IMR-90 (cell line): ENCODE measurements at regions not wholly inside any gene's neighbourhood (a gene's known extent, or its start where the extent isn't known, plus 50 kb on each side); places are given as distances from the start of the nearest gene placed in this dataset.
"Not testable (repeated sequence)": the region's sequence is repeated elsewhere in the genome, so short reads cannot be mapped to it uniquely, and the experiment has no call there.

Experiments
- ATAC-seq: fragments of 200-7000 bp; cut with Tn5 transposase; 2 replicates; pipeline ENCODE4 v1.9.1; 2020; ENCODE audit warnings: low read depth, mild to moderate bottlenecking, moderate library complexity
- BruUV-seq: library from RNA; stranded (reverse); fragments of 400-500 nt; replicated peaks from 2 replicates; lab custom pipeline; 2021; lab: Mats Ljungman, UMichigan
- CTCF ChIA-PET: fragments of 300-600 bp; formaldehyde crosslinking; extraction: SDS; loops from one replicate; lab custom pipeline; 2021; ENCODE audit warnings: antibody characterized with exemption; lab: Yijun Ruan, JAX
- POLR2A ChIA-PET: fragments of 300-600 bp; sonication (Branson Sonifier 250); formaldehyde crosslinking; loops from one replicate; lab custom pipeline; 2022; ENCODE audit warnings: antibody characterized with exemption; ENCODE audit not compliant: unreplicated experiment; lab: Charles Lee
- DNase-seq: peaks from one replicate; pipeline ENCODE4 v3.0.0; 2013
- H2AFZ ChIP-seq: replicated peaks from 2 replicates; pipeline ENCODE3; 2013; ENCODE audit warnings: low read length, mild to moderate bottlenecking; ENCODE audit not compliant: poor library complexity
- H2AK5ac ChIP-seq: 2 replicates; pipeline ENCODE4 v1.6.1; 2013; ENCODE audit warnings: low read depth, low read length, inconsistent platforms
- H2AK9ac ChIP-seq: replicated peaks from 2 replicates; pipeline ENCODE3; 2013; ENCODE audit warnings: mild to moderate bottlenecking, low read depth, low read length, moderate library complexity; ENCODE audit not compliant: poor library complexity
- H2BK120ac ChIP-seq: 2 replicates; pipeline ENCODE4 v1.6.1; 2013; ENCODE audit warnings: low read depth, low read length, inconsistent platforms
- H2BK15ac ChIP-seq: 3 replicates; pipeline ENCODE4 v1.6.1; 2013; ENCODE audit warnings: low read depth, low read length, inconsistent platforms
- H2BK20ac ChIP-seq: 2 replicates; pipeline ENCODE4 v1.6.1; 2013; ENCODE audit warnings: low read depth, mild to moderate bottlenecking, inconsistent platforms, low read length, moderate library complexity
- H2BK5ac ChIP-seq: 2 replicates; pipeline ENCODE4 v1.6.1; 2013; ENCODE audit warnings: mild to moderate bottlenecking, low read depth, low read length, inconsistent platforms; ENCODE audit not compliant: poor library complexity, severe bottlenecking
- H3K14ac ChIP-seq: replicated peaks from 2 replicates; pipeline ENCODE4 v1.6.1; 2013; ENCODE audit warnings: low read depth, low read length, inconsistent platforms
- H3K18ac ChIP-seq: 2 replicates; pipeline ENCODE4 v1.6.1; 2013; ENCODE audit warnings: low read depth, low read length, control low read depth
- H3K23ac ChIP-seq: 2 replicates; pipeline ENCODE4 v1.6.1; 2013; ENCODE audit warnings: low read depth, low read length, inconsistent platforms
- H3K27ac ChIP-seq: 2 replicates; pipeline ENCODE4 v1.5.1; 2013; ENCODE audit warnings: mild to moderate bottlenecking, control low read depth, low read length; ENCODE audit not compliant: insufficient read depth
- H3K27me3 ChIP-seq: 2 replicates; pipeline ENCODE4 v1.6.1; 2013; ENCODE audit warnings: low read length; ENCODE audit not compliant: control insufficient read depth, insufficient read depth
- H3K36me3 ChIP-seq: 2 replicates; pipeline ENCODE4 v1.6.1; 2013; ENCODE audit warnings: low read length, mixed read lengths; ENCODE audit not compliant: control insufficient read depth, insufficient read depth
- H3K4ac ChIP-seq: 2 replicates; pipeline ENCODE4 v1.6.1; 2013; ENCODE audit warnings: low read depth, low read length, inconsistent platforms
- H3K4me1 ChIP-seq: 2 replicates; pipeline ENCODE4 v1.6.1; 2013; ENCODE audit warnings: low read length, mixed read lengths; ENCODE audit not compliant: control insufficient read depth, insufficient read depth
- H3K4me2 ChIP-seq: 2 replicates; pipeline ENCODE4 v1.6.1; 2013; ENCODE audit warnings: low read depth, mild to moderate bottlenecking, control low read depth, low read length, moderate library complexity
- H3K4me3 ChIP-seq: 2 replicates; pipeline ENCODE4 v1.5.1; 2013; ENCODE audit warnings: low read depth, mild to moderate bottlenecking, control low read depth, low read length, moderate library complexity; ENCODE audit not compliant: insufficient read depth
- H3K56ac ChIP-seq: 2 replicates; pipeline ENCODE4 v1.6.1; 2013; ENCODE audit warnings: low read length, inconsistent platforms; ENCODE audit not compliant: insufficient read depth; ENCODE audit errors: extremely low read depth
- H3K79me1 ChIP-seq, 2 experiments: 2 replicates each; pipeline ENCODE4 v1.6.1; 2013; ENCODE audit warnings: low read length in 2 of 2, inconsistent platforms in 1 of 2, low read depth in 1 of 2
- H3K9ac ChIP-seq: 2 replicates; pipeline ENCODE4 v1.6.1; 2013; ENCODE audit warnings: low read depth, low read length, control low read depth
- H3K9me1 ChIP-seq: 2 replicates; pipeline ENCODE4 v1.6.1; 2013; ENCODE audit warnings: low read length, inconsistent platforms; ENCODE audit not compliant: insufficient read depth
- H3K9me3 ChIP-seq: 2 replicates; pipeline ENCODE4 v1.6.1; 2013; ENCODE audit warnings: low read length; ENCODE audit not compliant: control insufficient read depth, insufficient read depth
- H4K20me1 ChIP-seq: 2 replicates; pipeline ENCODE4 v1.6.1; 2013; ENCODE audit warnings: low read length, inconsistent platforms; ENCODE audit not compliant: insufficient read depth
- H4K5ac ChIP-seq: 2 replicates; pipeline ENCODE4 v1.6.1; 2013; ENCODE audit warnings: mild to moderate bottlenecking, low read depth, low read length, control low read depth
- H4K8ac ChIP-seq, 2 experiments: 2 replicates each; pipeline ENCODE4 v1.6.1; 2013; ENCODE audit warnings: low read depth in 2 of 2, low read length in 2 of 2, control low read depth in 1 of 2, inconsistent platforms in 1 of 2
- H4K91ac ChIP-seq: 2 replicates; pipeline ENCODE4 v1.6.1; 2013; ENCODE audit warnings: low read depth, low read length, inconsistent platforms; ENCODE audit not compliant: insufficient read depth
- WGBS, 2 experiments: methylation state at CpG; one replicate each; pipeline versions ENCODE4 v1.1.5 to v1.1.7; 2013; ENCODE audit warnings: missing lambda C conversion rate in 2 of 2; ENCODE audit not compliant: insufficient read length in 1 of 2; ENCODE audit errors: extremely low coverage in 2 of 2; 5-methylcytosine and 5-hydroxymethylcytosine counted together
- dilution Hi-C: fragments of 300-500 bp; cut with HindIII; formaldehyde crosslinking; loops from one replicate; pipeline ENCODE4 v1.14.3; 2018; ENCODE audit warnings: low sequenced_read_pairs; ENCODE audit not compliant: unreplicated experiment
- in situ Hi-C: fragments of 300-500 bp; cut with MboI; formaldehyde crosslinking; loops from 3 replicates; pipeline ENCODE4 v1.14.3; 2019; ENCODE audit warnings: low sequenced_read_pairs, inconsistent platforms, mixed read lengths
- intact Hi-C: fragments of 100-400 bp; cut with micrococcal nuclease; formaldehyde crosslinking; loops from 2 replicates; pipeline ENCODE4 v1.10.0; 2022

GRCh38 chr1:143839182-143839581, 132.6 kb downstream of the FAM72C start:
- WGBS, 2 experiments, result no CpG with 5 or more reads among the region's 32 CpGs
- CTCF ChIA-PET, H2AK9ac ChIP-seq, in situ Hi-C loops, H4K91ac ChIP-seq, H3K9me3 ChIP-seq, H3K79me1 ChIP-seq, H2BK15ac ChIP-seq, H2BK5ac ChIP-seq, H4K5ac ChIP-seq, H3K56ac ChIP-seq, H3K14ac ChIP-seq, H3K4ac ChIP-seq, H2BK20ac ChIP-seq, DNase-seq, intact Hi-C loops, H3K27ac ChIP-seq, H3K9ac ChIP-seq, H3K4me2 ChIP-seq, BruUV-seq, H3K23ac ChIP-seq, H3K18ac ChIP-seq, POLR2A ChIA-PET, H3K27me3 ChIP-seq, H4K8ac ChIP-seq, H3K36me3 ChIP-seq, H4K20me1 ChIP-seq, H2BK120ac ChIP-seq, dilution Hi-C loops, H2AFZ ChIP-seq, ATAC-seq, H3K4me1 ChIP-seq, H3K4me3 ChIP-seq, H2AK5ac ChIP-seq, H3K9me1 ChIP-seq: not testable (repeated sequence)

DNA sequence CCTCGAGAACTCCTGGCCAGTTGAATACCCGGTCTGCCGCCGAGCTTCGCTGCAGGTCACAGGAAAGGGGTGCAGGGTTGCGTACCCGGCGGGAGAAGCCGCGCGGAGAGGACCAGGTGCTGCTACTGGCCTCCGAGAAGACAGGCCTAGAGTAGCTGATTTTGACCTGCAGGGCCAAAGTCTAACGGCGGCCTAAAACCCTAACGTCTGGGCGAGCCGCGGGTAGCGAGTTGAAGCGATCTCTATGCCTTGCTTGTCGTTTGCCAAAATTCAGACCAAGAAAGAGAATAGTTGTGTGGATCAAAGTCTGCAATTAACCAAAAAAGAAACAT, 133.2 kb downstream of the FAM72C start:
- H3K36me3 ChIP-seq, H3K4me1 ChIP-seq, H3K27me3 ChIP-seq, ATAC-seq, H2BK15ac ChIP-seq, dilution Hi-C loops, H3K79me1 ChIP-seq, H3K9ac ChIP-seq, BruUV-seq, DNase-seq, H4K5ac ChIP-seq, H3K9me1 ChIP-seq, H2AK9ac ChIP-seq, H4K8ac ChIP-seq, H3K27ac ChIP-seq, H2AK5ac ChIP-seq, H3K4ac ChIP-seq, in situ Hi-C loops, H4K91ac ChIP-seq, H3K23ac ChIP-seq, H2AFZ ChIP-seq, H2BK5ac ChIP-seq, H4K20me1 ChIP-seq, H3K56ac ChIP-seq, H3K18ac ChIP-seq, POLR2A ChIA-PET, H3K14ac ChIP-seq, H3K9me3 ChIP-seq, H3K4me3 ChIP-seq, H2BK20ac ChIP-seq, H3K4me2 ChIP-seq, CTCF ChIA-PET, intact Hi-C loops, H2BK120ac ChIP-seq: not testable (repeated sequence)
- WGBS, 2 experiments, result no CpG with 5 or more reads among the region's 21 CpGs
